Fibroblast of skin of right quadriceps (primary cell): ENCODE measurements at regions not wholly inside any gene's neighbourhood (a gene's known extent, or its start where the extent isn't known, plus 50 kb on each side); places are given as distances from the start of the nearest gene placed in this dataset.
"Not testable (repeated sequence)": the region's sequence is repeated elsewhere in the genome, so short reads cannot be mapped to it uniquely, and the experiment has no call there.

Experiments
- DNase-seq: peaks from one replicate; pipeline ENCODE4 v3.0.0-alpha.2; 2013

GRCh38 chr20:30297878-30298595 lies 959.4 kb upstream of the DEFB115 start:
- DNase-seq, result not testable (repeated sequence)

GRCh38 chr20:30300220-30300642 lies 957.2 kb upstream of the DEFB115 start:
- not testable (repeated sequence) for DNase-seq

GRCh38 chr20:30302786-30303185 lies 954.7 kb upstream of the DEFB115 start:
- not testable (repeated sequence) for DNase-seq

GRCh38 chr20:30309938-30310337 lies 947.5 kb upstream of the DEFB115 start:
- DNase-seq, result not testable (repeated sequence)

- DNase-seq, result not testable (repeated sequence)
These were observed 947.1 kb upstream of the DEFB115 start for GRCh38 chr20:30310385-30310784.

GRCh38 chr20:30312220-30312619 lies 945.2 kb upstream of the DEFB115 start:
- not testable (repeated sequence) for DNase-seq

- DNase-seq, result not testable (repeated sequence)
These were observed 943.8 kb upstream of the DEFB115 start for GRCh38 chr20:30313660-30314059.

- not testable (repeated sequence) for DNase-seq
These were observed 941.4 kb upstream of the DEFB115 start for GRCh38 chr20:30316063-30316462.

- not testable (repeated sequence) for DNase-seq
These were observed 940.7 kb upstream of the DEFB115 start for GRCh38 chr20:30316532-30317299.

- not testable (repeated sequence) for DNase-seq
These were observed 923.7 kb upstream of the DEFB115 start for GRCh38 chr20:30333744-30334143.

GRCh38 chr20:30337556-30337955 lies 919.9 kb upstream of the DEFB115 start:
- DNase-seq, result not testable (repeated sequence)

GRCh38 chr20:30348932-30349331 lies 908.5 kb upstream of the DEFB115 start:
- not testable (repeated sequence) for DNase-seq

GRCh38 chr20:30356854-30357467 lies 900.5 kb upstream of the DEFB115 start:
- not testable (repeated sequence) for DNase-seq

GRCh38 chr20:30361756-30362155 lies 895.7 kb upstream of the DEFB115 start:
- not testable (repeated sequence) for DNase-seq

GRCh38 chr20:30376430-30376766 lies 881.1 kb upstream of the DEFB115 start:
- DNase-seq, result not testable (repeated sequence)

GRCh38 chr20:30376767-30377658 lies 880.5 kb upstream of the DEFB115 start:
- DNase-seq, result peak; percentile 80

- not testable (repeated sequence) for DNase-seq
These were observed 879.1 kb upstream of the DEFB115 start for GRCh38 chr20:30378317-30378716.

- not testable (repeated sequence) for DNase-seq
These were observed 878.7 kb upstream of the DEFB115 start for GRCh38 chr20:30378721-30379120.

GRCh38 chr20:30384841-30385240 lies 872.6 kb upstream of the DEFB115 start:
- DNase-seq, result not testable (repeated sequence)

GRCh38 chr20:30386099-30386498 lies 871.4 kb upstream of the DEFB115 start:
- DNase-seq, result not testable (repeated sequence)

- not testable (repeated sequence) for DNase-seq
These were observed 869.6 kb upstream of the DEFB115 start for GRCh38 chr20:30387823-30388222.

GRCh38 chr20:30393523-30393922 lies 863.9 kb upstream of the DEFB115 start:
- DNase-seq, result not testable (repeated sequence)
